NT2/D1 (cell line): ENCODE measurements at regions not wholly inside any gene's neighbourhood (a gene's known extent, or its start where the extent isn't known, plus 50 kb on each side); places are given as distances from the start of the nearest gene placed in this dataset.

Experiments used
- DNase-seq: peaks from one replicate; pipeline ENCODE4 v3.0.0-alpha.2; 2011; ENCODE audit warnings: low read depth, low spot score
- H3K27me3 ChIP-seq: 2 replicates; pipeline ENCODE4 v1.6.0; 2011; ENCODE audit warnings: mild to moderate bottlenecking; ENCODE audit not compliant: insufficient read length, insufficient read depth
- H3K36me3 ChIP-seq: 2 replicates; pipeline ENCODE4 v1.6.1; 2011; ENCODE audit warnings: mild to moderate bottlenecking, low read length, mixed read lengths; ENCODE audit not compliant: insufficient read depth, insufficient read length
- H3K4me1 ChIP-seq: 2 replicates; pipeline ENCODE4 v1.5.1; 2011; ENCODE audit not compliant: insufficient read depth, insufficient read length
- H3K4me3 ChIP-seq: 2 replicates; pipeline ENCODE4 v1.5.1; 2011; ENCODE audit warnings: low read depth; ENCODE audit not compliant: insufficient read length
- H3K9ac ChIP-seq: 2 replicates; pipeline ENCODE4 v1.6.0; 2011; ENCODE audit warnings: low read depth; ENCODE audit not compliant: insufficient read length
- H3K9me3 ChIP-seq: 2 replicates; pipeline ENCODE4 v1.5.1; 2011; ENCODE audit warnings: mild to moderate bottlenecking, low read length; ENCODE audit not compliant: insufficient read depth
- SUZ12 ChIP-seq: IDR thresholded peaks from 2 replicates; pipeline ENCODE4 v1.6.1; 2011; ENCODE audit not compliant: insufficient read length, insufficient read depth; ENCODE audit errors: extremely low read depth
- YY1 ChIP-seq: IDR thresholded peaks from 2 replicates; pipeline ENCODE4 v1.6.1; 2011; ENCODE audit not compliant: insufficient read length, insufficient read depth
- ZNF274 ChIP-seq: IDR thresholded peaks from 2 replicates; pipeline ENCODE4 v1.6.1; 2011; ENCODE audit warnings: mild to moderate bottlenecking, low read depth, low read length

DNA sequence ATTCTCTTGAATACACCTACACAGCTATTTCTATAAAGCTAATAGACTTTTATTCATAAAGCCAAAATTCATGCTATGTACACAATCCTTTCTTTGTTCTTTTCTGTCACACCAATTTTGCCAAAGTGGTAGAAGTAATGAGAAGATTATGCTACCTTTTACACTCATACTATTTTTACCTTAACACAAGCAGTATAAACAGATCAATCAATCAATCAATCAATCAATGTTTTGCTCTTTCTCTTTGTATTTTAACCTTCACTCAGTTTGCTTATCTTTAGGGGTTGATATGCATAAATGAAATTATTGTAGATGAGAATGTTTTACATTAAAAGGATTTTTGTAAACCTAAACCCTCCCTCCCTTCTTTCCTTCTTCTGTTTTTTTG, 878.6 kb downstream of the RAPGEF2 start:
- no peaks in the 10 kb centered on the region for H3K27me3 ChIP-seq
- no peak for TF ChIP-seq ZNF274
- TF ChIP-seq YY1 = no peak
- TF ChIP-seq SUZ12 = no peak
- H3K36me3 ChIP-seq = no peaks in the 10 kb centered on the region
- H3K9me3 ChIP-seq = peaks cover 5% of the 10 kb centered on the region; the same call in 1 of the 2 replicates
- H3K4me1 ChIP-seq = no peaks in the 10 kb centered on the region
- no peak overlapping the region for H3K4me3 ChIP-seq
- no peak overlapping the region for H3K9ac ChIP-seq
- DNase-seq = no peak

DNA sequence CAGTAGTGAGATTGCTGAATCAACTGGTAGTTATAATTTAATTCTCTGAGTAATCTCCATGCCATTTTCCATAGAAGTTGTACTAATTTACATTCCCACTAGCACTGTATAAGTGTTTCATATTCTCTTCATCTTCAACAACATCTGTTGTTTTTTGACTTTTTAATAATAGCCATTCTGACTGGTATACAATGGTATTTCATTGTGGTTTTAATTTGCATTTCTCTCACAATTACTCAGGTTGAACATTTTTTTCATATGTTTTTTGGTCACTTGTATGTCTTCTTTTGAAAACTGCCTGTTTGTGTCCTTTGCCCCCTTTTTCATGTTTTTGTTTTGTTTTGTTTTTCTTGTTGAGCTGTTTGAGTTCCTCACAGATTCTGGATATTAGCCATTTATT, 880.2 kb downstream of the RAPGEF2 start:
- no peak overlapping the region for H3K9ac ChIP-seq
- DNase-seq = no peak

DNA sequence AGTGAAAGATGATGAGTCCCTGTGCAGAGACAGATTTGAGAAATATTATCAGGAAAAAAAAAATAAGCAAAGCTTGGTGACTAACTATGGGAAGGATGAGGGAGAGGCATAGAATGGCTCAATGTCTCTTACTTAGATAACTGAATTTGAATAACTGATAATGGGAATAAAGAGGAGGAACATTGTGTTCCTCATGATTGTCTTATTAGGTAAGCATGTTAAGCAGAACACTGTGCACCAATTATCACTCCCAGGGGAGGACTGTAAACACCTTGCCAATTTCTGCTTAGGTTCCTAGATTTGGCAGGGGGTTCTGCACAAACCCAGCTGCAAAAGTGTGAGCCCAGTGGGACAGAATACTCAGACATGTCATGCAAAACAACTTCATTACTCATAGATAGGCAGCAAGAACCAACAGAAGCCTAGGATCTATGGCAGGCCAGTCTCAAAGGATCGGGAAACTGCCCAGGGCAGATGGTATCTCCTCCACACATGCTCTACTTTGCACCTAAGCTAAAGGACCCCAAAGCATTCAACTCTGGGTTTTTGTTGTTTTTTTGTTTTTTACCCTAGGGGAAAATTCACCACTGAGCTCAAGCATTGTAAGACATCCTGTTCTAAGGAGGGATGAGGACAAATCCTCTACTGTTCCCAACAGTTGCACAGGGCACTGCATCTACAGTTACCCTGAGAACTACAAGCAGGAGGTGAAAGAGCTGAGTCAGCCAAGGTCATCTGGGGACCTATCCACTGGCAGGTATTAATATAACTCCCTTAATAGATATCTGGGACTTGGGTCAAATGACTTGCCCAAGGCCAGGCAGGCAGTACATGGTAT, 907.0 kb downstream of the RAPGEF2 start:
- TF ChIP-seq YY1 (no peak), ZNF274 (no peak), SUZ12 (no peak)
- Histone ChIP-seq H3K9me3 (no peaks in the 10 kb centered on the region), H3K27me3 (no peaks in the 10 kb centered on the region), H3K9ac (no peak overlapping the region), H3K4me1 (no peaks in the 10 kb centered on the region), H3K4me3 (no peak overlapping the region), H3K36me3 (no peaks in the 10 kb centered on the region)
- no peak for DNase-seq

More for the DNA sequence above, 880.2 kb downstream of the RAPGEF2 start:
- Histone ChIP-seq H3K4me3 (no peak overlapping the region), H3K4me1 (no peaks in the 10 kb centered on the region), H3K36me3 (no peaks in the 10 kb centered on the region), H3K9me3 (peaks cover 5% of the 10 kb centered on the region; the same call in 1 of the 2 replicates), H3K27me3 (no peaks in the 10 kb centered on the region)
- TF ChIP-seq YY1 (no peak), ZNF274 (no peak), SUZ12 (no peak)

DNA sequence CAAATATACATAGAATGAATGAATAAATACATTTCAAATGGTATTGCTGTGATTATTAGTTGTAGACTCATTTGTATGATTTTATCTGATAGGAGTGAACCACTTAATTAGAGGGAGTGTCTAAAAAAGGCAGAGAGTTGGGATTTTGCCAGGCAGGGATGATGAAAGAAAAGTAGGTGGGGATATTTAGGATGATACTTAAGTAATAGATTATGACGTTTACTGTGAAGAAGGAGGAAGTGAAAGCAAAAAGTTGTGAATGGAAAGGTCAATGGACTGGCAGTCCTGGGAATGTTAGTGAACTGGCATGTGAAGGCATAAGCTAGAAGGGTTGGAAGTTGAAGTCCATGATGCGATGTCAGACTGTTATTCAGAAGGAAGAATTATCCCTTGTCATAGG, 917.1 kb downstream of the RAPGEF2 start:
- H3K27me3 ChIP-seq = no peaks in the 10 kb centered on the region
- H3K36me3 ChIP-seq = no peaks in the 10 kb centered on the region
- DNase-seq = no peak
- H3K9me3 ChIP-seq = no peaks in the 10 kb centered on the region; the same call in 1 of the 2 replicates
- no peak overlapping the region for H3K4me3 ChIP-seq
- no peak for TF ChIP-seq SUZ12
- TF ChIP-seq ZNF274 = no peak
- no peak for TF ChIP-seq YY1
- no peaks in the 10 kb centered on the region for H3K4me1 ChIP-seq
- H3K9ac ChIP-seq = no peak overlapping the region

DNA sequence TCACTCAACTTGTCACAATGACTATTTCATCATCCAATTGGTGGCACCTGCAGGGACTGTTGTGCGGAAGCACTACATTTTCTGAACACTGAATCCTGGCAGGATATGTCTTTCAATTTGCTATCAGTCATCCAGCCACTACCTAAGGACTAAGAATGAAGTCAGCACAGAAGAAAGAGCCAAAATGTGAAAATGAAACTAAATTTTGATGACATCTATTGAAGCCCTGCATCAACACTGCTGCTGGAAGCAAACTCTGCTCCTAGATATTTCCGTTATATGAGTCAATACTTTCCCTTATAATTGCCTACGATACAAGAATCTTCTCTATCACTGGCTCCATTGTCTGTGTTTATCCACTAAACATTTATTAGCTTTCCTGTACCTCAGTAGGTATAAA, 917.9 kb downstream of the RAPGEF2 start:
- H3K4me3 ChIP-seq = no peak overlapping the region
- no peaks in the 10 kb centered on the region for H3K36me3 ChIP-seq
- TF ChIP-seq SUZ12 (no peak), ZNF274 (no peak), YY1 (no peak)
- no peaks in the 10 kb centered on the region for H3K27me3 ChIP-seq
- H3K9me3 ChIP-seq = no peaks in the 10 kb centered on the region; the same call in 1 of the 2 replicates
- no peak overlapping the region for H3K9ac ChIP-seq
- DNase-seq = no peak
- no peaks in the 10 kb centered on the region for H3K4me1 ChIP-seq

DNA sequence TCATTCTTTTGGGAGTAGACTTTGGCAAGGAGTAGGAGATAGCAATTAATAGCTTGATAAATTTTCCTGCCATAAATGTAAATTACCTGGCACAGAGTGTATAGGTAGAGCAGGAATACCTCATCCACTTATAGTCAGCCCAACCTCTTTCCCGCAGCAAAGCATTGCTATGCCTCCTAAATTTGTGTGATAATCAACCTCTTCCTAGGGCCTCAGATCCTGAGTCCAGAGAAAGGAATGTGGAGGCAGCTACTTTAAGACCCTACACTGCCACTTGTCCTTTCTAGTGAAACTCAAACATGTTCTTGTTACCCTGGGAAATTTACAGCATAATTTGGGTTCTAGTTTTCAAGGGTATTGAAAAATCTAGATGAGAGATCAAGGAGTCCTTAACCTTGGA, 919.0 kb downstream of the RAPGEF2 start:
- no peak overlapping the region for H3K9ac ChIP-seq
- DNase-seq = peak; percentile 5
- no peaks in the 10 kb centered on the region for H3K27me3 ChIP-seq
- no peaks in the 10 kb centered on the region for H3K4me1 ChIP-seq
- no peaks in the 10 kb centered on the region for H3K36me3 ChIP-seq
- TF ChIP-seq YY1 = no peak
- TF ChIP-seq ZNF274 = no peak
- TF ChIP-seq SUZ12 = no peak
- H3K4me3 ChIP-seq = no peak overlapping the region
- no peaks in the 10 kb centered on the region; the same call in 1 of the 2 replicates for H3K9me3 ChIP-seq

DNA sequence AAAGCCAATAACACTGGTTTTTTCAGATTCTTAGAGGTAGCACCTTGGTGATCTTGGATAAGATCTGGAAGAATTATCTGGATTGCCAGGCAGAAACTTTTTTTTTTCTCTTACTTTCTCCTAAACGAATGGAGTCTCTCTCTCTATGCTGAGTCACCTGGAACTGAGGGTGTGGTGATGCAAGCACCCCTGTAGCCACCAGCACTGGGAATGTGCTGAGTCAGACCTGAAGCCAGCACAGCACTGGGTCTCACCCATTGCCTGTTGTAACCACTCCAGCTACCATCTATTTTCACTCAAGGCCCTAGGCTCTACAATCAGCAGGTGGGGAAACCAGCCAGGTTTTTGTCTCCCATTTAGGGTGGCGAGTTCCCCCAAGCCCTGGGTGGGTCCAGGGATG, 923.8 kb downstream of the RAPGEF2 start:
- Histone ChIP-seq H3K4me1 (no peaks in the 10 kb centered on the region), H3K27me3 (no peaks in the 10 kb centered on the region), H3K36me3 (no peaks in the 10 kb centered on the region), H3K9me3 (no peaks in the 10 kb centered on the region), H3K9ac (no peak overlapping the region), H3K4me3 (no peak overlapping the region)
- peak; percentile 5 for DNase-seq
- TF ChIP-seq YY1 (no peak), ZNF274 (no peak), SUZ12 (no peak)
